Thyroid gland (tissue), 4 donors: ENCODE measurements at regions not wholly inside any gene's neighbourhood (a gene's known extent, or its start where the extent isn't known, plus 50 kb on each side); places are given as distances from the start of the nearest gene placed in this dataset.

Experiments used
- POLR2A ChIP-seq, 2 donors: fragments of 450-650 bp; IDR thresholded peaks; one replicate each; pipeline ENCODE4 v1.6.1; 2017; ENCODE audit warnings: antibody characterized with exemption in 2 of 2, mild to moderate bottlenecking in 2 of 2, moderate library complexity in 1 of 2
- TF ChIP-seq, protein P1 (sequence below), 6 experiments: fragments of 200-600 bp in 3 of 6; fragments of 450-650 bp in 3 of 6; sonication (generic) in 3 of 6; IDR thresholded peaks; one replicate each; pipeline ENCODE4 v1.5.1; 2016 to 2019; ENCODE audit warnings: antibody characterized with exemption in 6 of 6, mild to moderate bottlenecking in 2 of 6, inconsistent platforms in 1 of 6, moderate library complexity in 1 of 6

GRCh38 chr5:17379100-17379951 is 118.7 kb upstream of the TAF11L2 start:
- no peak for TF ChIP-seq POLR2A (IDR thresholded peaks at IDR 0.05)
- TF ChIP-seq, protein P1, sequence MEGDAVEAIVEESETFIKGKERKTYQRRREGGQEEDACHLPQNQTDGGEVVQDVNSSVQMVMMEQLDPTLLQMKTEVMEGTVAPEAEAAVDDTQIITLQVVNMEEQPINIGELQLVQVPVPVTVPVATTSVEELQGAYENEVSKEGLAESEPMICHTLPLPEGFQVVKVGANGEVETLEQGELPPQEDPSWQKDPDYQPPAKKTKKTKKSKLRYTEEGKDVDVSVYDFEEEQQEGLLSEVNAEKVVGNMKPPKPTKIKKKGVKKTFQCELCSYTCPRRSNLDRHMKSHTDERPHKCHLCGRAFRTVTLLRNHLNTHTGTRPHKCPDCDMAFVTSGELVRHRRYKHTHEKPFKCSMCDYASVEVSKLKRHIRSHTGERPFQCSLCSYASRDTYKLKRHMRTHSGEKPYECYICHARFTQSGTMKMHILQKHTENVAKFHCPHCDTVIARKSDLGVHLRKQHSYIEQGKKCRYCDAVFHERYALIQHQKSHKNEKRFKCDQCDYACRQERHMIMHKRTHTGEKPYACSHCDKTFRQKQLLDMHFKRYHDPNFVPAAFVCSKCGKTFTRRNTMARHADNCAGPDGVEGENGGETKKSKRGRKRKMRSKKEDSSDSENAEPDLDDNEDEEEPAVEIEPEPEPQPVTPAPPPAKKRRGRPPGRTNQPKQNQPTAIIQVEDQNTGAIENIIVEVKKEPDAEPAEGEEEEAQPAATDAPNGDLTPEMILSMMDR (IDR thresholded peaks at IDR 0.05), result no peak
